ENCODE measurements at regions not wholly inside any gene's neighbourhood (a gene's known extent, or its start where the extent isn't known, plus 50 kb on each side); places are given as distances from the start of the nearest gene placed in this dataset.

DNA sequence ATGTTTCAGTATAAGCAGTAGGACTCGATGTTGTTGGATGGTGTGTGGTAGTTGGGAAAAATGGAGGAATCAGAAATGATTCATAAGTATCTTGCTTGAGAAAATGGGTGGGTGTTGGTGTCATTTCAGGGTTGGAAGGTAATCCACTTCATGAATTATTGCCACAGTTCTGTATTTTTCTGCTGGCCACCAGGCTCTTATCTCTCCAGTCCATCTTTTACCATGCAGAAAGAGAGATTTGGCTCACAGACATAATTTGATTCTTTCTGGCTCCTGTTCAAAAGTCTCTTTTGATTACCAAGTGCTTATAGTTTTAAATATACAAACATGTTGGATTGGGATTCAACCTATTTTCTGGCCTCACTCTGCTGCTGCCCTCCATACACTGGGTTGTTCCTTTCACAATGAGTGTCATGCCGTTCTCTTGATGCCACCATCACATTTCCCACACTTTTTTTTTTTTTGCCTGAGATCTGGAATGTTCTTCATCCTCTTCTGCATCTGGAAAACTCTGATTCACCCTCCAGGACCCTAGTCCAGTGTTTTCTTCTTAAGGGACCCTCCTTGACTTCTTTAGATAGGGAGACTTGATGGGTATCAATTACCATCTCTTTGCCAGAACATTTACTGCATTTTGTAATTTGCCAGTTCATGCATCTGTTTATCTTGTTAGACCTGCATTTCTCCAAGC lies 69.4 kb upstream of the GAP43 start:
- Histone ChIP-seq H3K27ac (ENCODE audit: low read depth in 2 of 2, low read length in 2 of 2) (no peak overlapping the region), H3K9me3 (ENCODE audit: control insufficient read depth in 2 of 3, insufficient read depth in 1 of 3, low read length in 3 of 3) (no peaks in the 10 kb centered on the region), H3K27me3 (ENCODE audit: control insufficient read depth, insufficient read depth, low read length) (no peaks in the 10 kb centered on the region), H3K4me1 (ENCODE audit: control insufficient read depth in 2 of 3, insufficient read depth in 2 of 3, low read depth in 1 of 3, low read length in 3 of 3) (no peaks in the 10 kb centered on the region), H3K4me3 (ENCODE audit: low read length in 3 of 3) (no peak overlapping the region), H3K36me3 (ENCODE audit: control insufficient read depth in 2 of 3, insufficient read depth in 3 of 3, low read length in 3 of 3) (no peaks in the 10 kb centered on the region), H3K9ac (ENCODE audit: low read length in 3 of 3) (no peak overlapping the region)
- TF ChIP-seq, protein P1, sequence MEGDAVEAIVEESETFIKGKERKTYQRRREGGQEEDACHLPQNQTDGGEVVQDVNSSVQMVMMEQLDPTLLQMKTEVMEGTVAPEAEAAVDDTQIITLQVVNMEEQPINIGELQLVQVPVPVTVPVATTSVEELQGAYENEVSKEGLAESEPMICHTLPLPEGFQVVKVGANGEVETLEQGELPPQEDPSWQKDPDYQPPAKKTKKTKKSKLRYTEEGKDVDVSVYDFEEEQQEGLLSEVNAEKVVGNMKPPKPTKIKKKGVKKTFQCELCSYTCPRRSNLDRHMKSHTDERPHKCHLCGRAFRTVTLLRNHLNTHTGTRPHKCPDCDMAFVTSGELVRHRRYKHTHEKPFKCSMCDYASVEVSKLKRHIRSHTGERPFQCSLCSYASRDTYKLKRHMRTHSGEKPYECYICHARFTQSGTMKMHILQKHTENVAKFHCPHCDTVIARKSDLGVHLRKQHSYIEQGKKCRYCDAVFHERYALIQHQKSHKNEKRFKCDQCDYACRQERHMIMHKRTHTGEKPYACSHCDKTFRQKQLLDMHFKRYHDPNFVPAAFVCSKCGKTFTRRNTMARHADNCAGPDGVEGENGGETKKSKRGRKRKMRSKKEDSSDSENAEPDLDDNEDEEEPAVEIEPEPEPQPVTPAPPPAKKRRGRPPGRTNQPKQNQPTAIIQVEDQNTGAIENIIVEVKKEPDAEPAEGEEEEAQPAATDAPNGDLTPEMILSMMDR (IDR thresholded peaks at IDR 0.05; ENCODE audit: borderline replicate concordance, extremely low read depth, insufficient read depth) = no peak
- DNase-seq (no peak), FAIRE-seq (no peak)
- intact Hi-C loops (cut with DNase I) = no loop called here

DNA sequence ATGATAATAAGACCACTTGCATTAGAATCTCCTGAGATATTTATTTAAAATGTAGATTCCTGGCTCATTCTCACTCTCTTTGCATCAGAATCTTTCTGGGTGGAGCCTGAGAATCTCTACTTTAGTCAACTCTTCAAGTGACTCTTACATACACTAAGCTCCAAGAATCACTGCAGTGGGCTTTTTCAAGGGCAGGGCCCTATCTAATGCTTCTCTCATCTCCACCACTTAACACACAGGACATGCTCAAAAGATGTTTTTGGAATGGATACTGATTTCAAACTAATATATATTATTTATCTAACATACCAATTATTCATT lies 68.9 kb upstream of the GAP43 start:
- DNase-seq = no peak

DNA sequence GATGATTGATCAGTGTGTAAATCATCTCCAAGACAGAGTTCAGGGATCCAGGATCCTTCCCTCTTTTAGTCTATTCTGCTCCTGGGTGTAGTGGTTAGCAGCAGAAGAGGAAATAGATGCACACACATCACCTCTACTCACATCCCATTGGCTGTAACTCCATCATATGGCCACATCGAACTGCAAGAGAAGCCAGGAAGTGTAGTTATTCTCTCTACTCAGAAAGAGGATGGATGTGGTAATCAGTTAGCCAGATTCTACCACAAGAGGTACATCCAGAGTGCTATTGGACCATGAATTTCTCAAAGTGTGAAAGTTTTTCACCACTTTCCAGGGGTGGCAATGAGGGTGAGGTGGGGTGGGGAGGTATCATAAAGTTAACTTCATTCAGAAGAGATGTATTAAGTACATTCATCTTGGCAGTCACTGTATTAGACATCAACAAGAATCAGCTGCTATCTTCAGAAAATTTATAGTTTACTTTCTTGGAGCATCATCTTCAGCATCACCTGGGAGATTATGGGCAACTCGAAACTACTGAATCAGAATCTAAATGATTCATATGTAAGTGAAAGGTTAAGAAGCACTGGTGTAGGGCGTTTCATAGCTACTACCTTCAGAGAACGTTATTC lies 60.6 kb upstream of the GAP43 start:
- no peaks in the 10 kb centered on the region for H3K27me3 ChIP-seq (ENCODE audit: control insufficient read depth, insufficient read depth, low read length)
- TF ChIP-seq, protein P1 (IDR thresholded peaks at IDR 0.05; ENCODE audit: borderline replicate concordance, extremely low read depth, insufficient read depth) = no peak
- no peak overlapping the region for H3K4me3 ChIP-seq (ENCODE audit: low read length in 3 of 3)
- H3K36me3 ChIP-seq (ENCODE audit: control insufficient read depth in 2 of 3, insufficient read depth in 3 of 3, low read length in 3 of 3) = no peaks in the 10 kb centered on the region
- H3K9ac ChIP-seq (ENCODE audit: low read length in 3 of 3) = no peak overlapping the region
- no peak for FAIRE-seq
- H3K9me3 ChIP-seq (ENCODE audit: control insufficient read depth in 2 of 3, insufficient read depth in 1 of 3, low read length in 3 of 3) = no peaks in the 10 kb centered on the region
- no peaks in the 10 kb centered on the region for H3K4me1 ChIP-seq (ENCODE audit: control insufficient read depth in 2 of 3, insufficient read depth in 2 of 3, low read depth in 1 of 3, low read length in 3 of 3)
- no peak for DNase-seq
- no peak overlapping the region for H3K27ac ChIP-seq (ENCODE audit: low read depth in 2 of 2, low read length in 2 of 2)
- intact Hi-C loops (cut with DNase I) = no loop called here

More for the DNA sequence above, 68.9 kb upstream of the GAP43 start:
- no peaks in the 10 kb centered on the region for H3K36me3 ChIP-seq (ENCODE audit: control insufficient read depth in 2 of 3, insufficient read depth in 3 of 3, low read length in 3 of 3)
- no peak overlapping the region for H3K27ac ChIP-seq (ENCODE audit: low read depth in 2 of 2, low read length in 2 of 2)
- no peaks in the 10 kb centered on the region for H3K9me3 ChIP-seq (ENCODE audit: control insufficient read depth in 2 of 3, insufficient read depth in 1 of 3, low read length in 3 of 3)
- intact Hi-C loops (cut with DNase I) = no loop called here
- no peaks in the 10 kb centered on the region for H3K4me1 ChIP-seq (ENCODE audit: control insufficient read depth in 2 of 3, insufficient read depth in 2 of 3, low read depth in 1 of 3, low read length in 3 of 3)
- no peak overlapping the region for H3K9ac ChIP-seq (ENCODE audit: low read length in 3 of 3)
- no peaks in the 10 kb centered on the region for H3K27me3 ChIP-seq (ENCODE audit: control insufficient read depth, insufficient read depth, low read length)
- H3K4me3 ChIP-seq (ENCODE audit: low read length in 3 of 3) = no peak overlapping the region
- TF ChIP-seq, protein P1 (IDR thresholded peaks at IDR 0.05; ENCODE audit: borderline replicate concordance, extremely low read depth, insufficient read depth) = no peak
- no peak for FAIRE-seq

Measured in kidney (tissue), 13 donors.